Transverse colon (tissue), 4 donors: ENCODE measurements at regions not wholly inside any gene's neighbourhood (a gene's known extent, or its start where the extent isn't known, plus 50 kb on each side); places are given as distances from the start of the nearest gene placed in this dataset.

Experiments used
- DNase-seq: peaks from one replicate; pipeline ENCODE4 v3.0.0-alpha.2; 2019
- H3K27ac ChIP-seq, 4 donors: fragments of 200-600 bp; sonication (generic); 2 replicates each; pipeline ENCODE4 v1.5.1; 2016 to 2018; ENCODE audit warnings: inconsistent platforms in 4 of 4
- H3K27me3 ChIP-seq: fragments of 200-600 bp; sonication (generic); 2 replicates; pipeline ENCODE4 v1.5.1; 2017; ENCODE audit warnings: inconsistent platforms
- H3K36me3 ChIP-seq, 4 donors: fragments of 200-600 bp; sonication (generic); 2 replicates each; pipeline ENCODE4 v1.5.1; 2017 to 2019; ENCODE audit warnings: inconsistent platforms in 4 of 4
- H3K4me1 ChIP-seq, 4 donors: fragments of 200-600 bp; sonication (generic); 2 replicates each; pipeline ENCODE4 v1.5.1; 2017 to 2020; ENCODE audit warnings: inconsistent platforms in 4 of 4
- H3K4me3 ChIP-seq, 4 donors: fragments of 200-600 bp; sonication (generic); 1 replicate in 1 of 4; 2 replicates in 3 of 4; pipeline versions ENCODE4 v1.5.1 to v1.6.1; 2017 to 2019; ENCODE audit warnings: inconsistent platforms in 4 of 4
- H3K9me3 ChIP-seq, 2 donors: fragments of 200-600 bp; sonication (generic); 2 replicates each; pipeline ENCODE4 v1.5.1; 2017 to 2019; ENCODE audit warnings: inconsistent platforms in 2 of 2
- CTCF ChIP-seq, 5 experiments: fragments of 200-600 bp in 3 of 5; fragments of 450-650 bp in 2 of 5; sonication (generic) in 3 of 5; IDR thresholded peaks; 1 replicate in 2 of 5; 2 replicates in 3 of 5; pipeline ENCODE4 v1.5.1; 2016 to 2017; ENCODE audit warnings: antibody characterized with exemption in 5 of 5, inconsistent platforms in 3 of 5, mild to moderate bottlenecking in 2 of 5, moderate library complexity in 1 of 5
- EP300 ChIP-seq: sonication (generic); formaldehyde crosslinking; IDR thresholded peaks from one replicate; pipeline ENCODE4 v1.6.1; 2017; ENCODE audit warnings: antibody characterized with exemption, low read depth
- POLR2A ChIP-seq: fragments of 450-650 bp; IDR thresholded peaks from one replicate; pipeline ENCODE4 v1.6.1; 2016; ENCODE audit warnings: antibody characterized with exemption, mild to moderate bottlenecking, moderate library complexity
- POLR2AphosphoS5 ChIP-seq, 3 donors: sonication (generic); formaldehyde crosslinking; IDR thresholded peaks; one replicate each; pipeline ENCODE4 v1.6.1; 2016; ENCODE audit warnings: antibody characterized with exemption in 3 of 3
- WGBS, 2 donors: methylation state at CpG; one replicate each; pipeline ENCODE4 v1.1.5; 2018; ENCODE audit warnings: low coverage in 1 of 2; 5-methylcytosine and 5-hydroxymethylcytosine counted together
- in situ Hi-C, 4 donors: fragments of 200-750 bp; cut with MboI; loops; one replicate each; pipeline versions ENCODE4 v1.15.0 to v1.15.1; 2017; ENCODE audit warnings: low sequenced_read_pairs in 3 of 4, low pct_ligation_motif_present in 1 of 4, low pct_unique_long_range_greater_than_20kb in 1 of 4
- intact Hi-C: fragments of 100-400 bp; cut with DNase I; formaldehyde crosslinking; loops from one replicate; pipeline ENCODE4 v1.15.1; 2023; ENCODE audit warnings: low total_unique reads

GRCh38 chr21:35953597-35953996, 106.7 kb downstream of the SETD4 start:
- Histone ChIP-seq H3K4me3 (no peak overlapping the region), H3K9me3 (no peaks in the 10 kb centered on the region), H3K27me3 (peaks cover 4% of the 10 kb centered on the region), H3K36me3 (no peaks in the 10 kb centered on the region), H3K27ac (no peak overlapping the region), H3K4me1 (no peaks in the 10 kb centered on the region)
- WGBS, 2 donors, result 22 to 31% methylated on average over 2 of the region's 2 CpGs
- DNase-seq, result no peak
- in situ Hi-C loops (no loop called here), intact Hi-C loops (no loop called here)
- TF ChIP-seq EP300 (no peak), POLR2AphosphoS5 (IDR thresholded peaks at IDR 0.05) (no peak), CTCF (IDR thresholded peaks at IDR 0.05) (no peak), POLR2A (no peak)

GRCh38 chr21:35952651-35953340, 107.5 kb downstream of the SETD4 start:
- Histone ChIP-seq H3K4me3 (no peak overlapping the region), H3K36me3 (no peaks in the 10 kb centered on the region), H3K9me3 (no peaks in the 10 kb centered on the region), H3K4me1 (no peaks in the 10 kb centered on the region), H3K27me3 (peaks cover 4% of the 10 kb centered on the region), H3K27ac (no peak overlapping the region)
- intact Hi-C loops (no loop called here), in situ Hi-C loops (no loop called here)
- WGBS, 2 donors, result 93 to 100% methylated on average over 2 of the region's 2 CpGs
- DNase-seq, result no peak
- TF ChIP-seq CTCF (IDR thresholded peaks at IDR 0.05), result no peak
- no peak for TF ChIP-seq EP300
- no peak for TF ChIP-seq POLR2A
- no peak for TF ChIP-seq POLR2AphosphoS5 (IDR thresholded peaks at IDR 0.05)

- H3K4me3 ChIP-seq, result no peak overlapping the region
- H3K36me3 ChIP-seq, result no peaks in the 10 kb centered on the region
- no peak overlapping the region for H3K27ac ChIP-seq
- no peaks in the 10 kb centered on the region for H3K9me3 ChIP-seq
- TF ChIP-seq EP300 (no peak), POLR2A (no peak), CTCF (IDR thresholded peaks at IDR 0.05) (no peak), POLR2AphosphoS5 (IDR thresholded peaks at IDR 0.05) (no peak)
- H3K4me1 ChIP-seq, result no peaks in the 10 kb centered on the region
- intact Hi-C loops (no loop called here), in situ Hi-C loops (loop anchor here in 2 of 4 donors (25.0 kb wide), 1 partner anchor 1062 kb away; no protein-coding TSS in a partner anchor)
- no peak for DNase-seq
- 50 to 61% methylated on average over 1 of the region's 1 CpG for WGBS, 2 donors
- H3K27me3 ChIP-seq, result no peaks in the 10 kb centered on the region
Measured at GRCh38 chr21:35948982-35949381, 111.3 kb downstream of the SETD4 start.

- WGBS, 2 donors, result 82 to 93% methylated on average over 4 to 6 of the region's 6 CpGs
- in situ Hi-C loops (loop anchor here in 2 of 4 donors (25.0 kb wide), 1 partner anchor 1058 kb away; no protein-coding TSS in a partner anchor), intact Hi-C loops (no loop called here)
- DNase-seq, result no peak
- Histone ChIP-seq H3K36me3 (no peaks in the 10 kb centered on the region), H3K27ac (no peak overlapping the region), H3K27me3 (no peaks in the 10 kb centered on the region), H3K4me1 (peaks cover 0 to under 1% (median 0%) of the 10 kb centered on the region in 4 donors), H3K9me3 (no peaks in the 10 kb centered on the region), H3K4me3 (no peak overlapping the region)
- TF ChIP-seq CTCF (IDR thresholded peaks at IDR 0.05) (no peak), POLR2AphosphoS5 (IDR thresholded peaks at IDR 0.05) (no peak), POLR2A (no peak), EP300 (no peak)
Measured at GRCh38 chr21:35945089-35945671, 115.1 kb downstream of the SETD4 start.
